Heart right ventricle (tissue), 16 donors: ENCODE measurements at regions not wholly inside any gene's neighbourhood (a gene's known extent, or its start where the extent isn't known, plus 50 kb on each side); places are given as distances from the start of the nearest gene placed in this dataset.

ENCODE experiments used
- ATAC-seq, 8 donors: fragments of 200-7000 bp; cut with Tn5 transposase; one replicate each; pipeline ENCODE4 v1.9.1; 2020; ENCODE audit warnings: mild to moderate bottlenecking in 8 of 8, moderate library complexity in 8 of 8, moderate number of reproducible peaks in 1 of 8
- DNase-seq, 2 donors: peaks; one replicate each; pipeline ENCODE4 v3.0.0-alpha.2; 2020
- H3K27ac ChIP-seq, 10 donors: fragments of 200-600 bp; sonication (generic) in 2 of 10; one replicate each; pipeline versions ENCODE4 v1.5.0 to v1.8.0; 2020 to 2022; ENCODE audit warnings: mild to moderate bottlenecking in 3 of 10
- H3K27me3 ChIP-seq, 7 donors: fragments of 200-600 bp; one replicate each; pipeline ENCODE4 v1.8.0; 2021 to 2022; ENCODE audit warnings: mild to moderate bottlenecking in 2 of 7
- H3K36me3 ChIP-seq, 9 donors: fragments of 200-600 bp; sonication (generic) in 1 of 9; one replicate each; pipeline versions ENCODE4 v1.5.0 to v1.8.0; 2020 to 2022; ENCODE audit warnings: mild to moderate bottlenecking in 2 of 9
- H3K4me1 ChIP-seq, 9 donors: fragments of 200-600 bp; sonication (generic) in 1 of 9; one replicate each; pipeline versions ENCODE4 v1.5.0 to v1.8.0; 2020 to 2022; ENCODE audit warnings: mild to moderate bottlenecking in 4 of 9
- H3K4me3 ChIP-seq, 10 donors: fragments of 200-600 bp; sonication (generic) in 2 of 10; one replicate each; pipeline versions ENCODE4 v1.5.0 to v1.8.0; 2020 to 2022; ENCODE audit warnings: mild to moderate bottlenecking in 7 of 10, moderate library complexity in 2 of 10
- H3K9me3 ChIP-seq, 11 donors: fragments of 200-600 bp in 10 of 11; sonication (generic) in 2 of 11; one replicate each; pipeline versions ENCODE4 v1.5.0 to v1.8.0; 2013 to 2022; ENCODE audit warnings: mild to moderate bottlenecking in 2 of 11, control low read depth in 1 of 11, moderate library complexity in 1 of 11
- WGBS, 2 donors: extraction: QIAGEN DNeasy Blood & Tissue Kit; methylation state at CpG; one replicate each; pipeline ENCODE4 v1.1.7; 2013; ENCODE audit warnings: inconsistent platforms in 1 of 2; 5-methylcytosine and 5-hydroxymethylcytosine counted together
- intact Hi-C, 10 donors: fragments of 100-400 bp; cut with DNase I; formaldehyde crosslinking; loops; one replicate each; pipeline versions ENCODE4 v1.11.1 to v1.14.2; 2022
- TF ChIP-seq, protein P1 (sequence below), 9 donors: fragments of 200-600 bp; sonication (generic) in 2 of 9; IDR thresholded peaks; one replicate each; pipeline versions ENCODE4 v1.5.0 to v1.8.0; 2021 to 2022; ENCODE audit warnings: antibody characterized with exemption in 9 of 9, mild to moderate bottlenecking in 5 of 9, moderate library complexity in 1 of 9
- donor health status: Arrhythmogenic right ventricular cardiomyopathy.
- donor health status: ischemic (EF 13 %, LVEDD 7.1; RV severe dilation, severe dysfunction).
- donor health status: healthy with polysubstance abuse.
- donor health status: DM: no; HTN: yes; CAD: no.
- donor health status: DM: no; HTN: no; CAD: no.
- donor health status: ischemic (EF 25% LVEDD 6.9; RV normal size, moderate dysfunction).
- donor health status: ischemic (EF 25% LVEDD 5.7; RV mildly dilated, moderate dysfunction).
- donor health status: healthy.
- donor health status: DM: yes; HTN: yes; CAD: no.
- donor health status: Ischemic cardiomyopathy.
- donor health status: ischemic (EF 35%, LVEDD 5.7; RV mildly dilated, moderate dysfunction).
- donor health status: nonischemic (EF 11% LVEDD 7.7; RV severe dilation, severe dysfunction).
- donor health status: DM: yes; HTN: yes; CAD: no.
- donor health status: PGD.
- donor health status: ischemic (EF 29% LVEDD 5.4; RV normal size, mild dysfunction).
- donor health status: nonischemic (EF 23%, LVEDD 6.1; RV moderate dilation, normal function).

DNA sequence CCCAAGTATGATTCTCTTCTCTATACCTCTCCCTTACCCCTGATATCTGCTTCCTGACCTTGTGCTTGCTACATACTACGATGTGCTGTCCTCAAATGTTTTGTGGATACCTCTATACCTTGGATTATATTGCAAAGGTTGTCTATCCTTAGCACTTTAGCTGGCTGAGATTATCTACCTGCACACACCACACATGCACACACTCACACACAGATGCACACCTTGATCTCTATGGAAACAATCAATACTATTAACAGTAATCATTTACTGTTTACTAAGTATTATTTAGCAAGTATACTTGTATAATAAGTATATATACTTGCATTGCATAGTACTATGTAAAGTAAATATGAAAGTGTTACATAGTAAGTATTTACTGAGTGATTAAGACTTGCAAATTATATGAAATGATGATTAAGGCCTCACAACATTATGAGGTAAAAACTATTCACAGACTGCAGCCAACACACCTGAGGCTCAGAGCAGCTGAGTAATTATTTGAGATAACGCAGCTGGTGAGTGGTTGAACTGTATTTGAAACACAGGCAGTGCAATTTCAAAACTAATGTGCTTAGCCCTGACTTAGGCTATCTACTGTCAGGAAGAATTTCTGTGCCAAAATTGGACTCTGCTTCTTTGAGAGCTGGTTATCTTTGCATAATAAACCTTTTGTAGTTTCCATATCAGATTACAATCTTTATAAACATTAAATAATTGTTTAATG lies 699.9 kb downstream of the FRK start:
- H3K4me1 ChIP-seq = no peaks in the 10 kb centered on the region
- H3K27me3 ChIP-seq = no peaks in the 10 kb centered on the region
- no peak overlapping the region for H3K27ac ChIP-seq
- DNase-seq (no peak), ATAC-seq (no peak)
- H3K9me3 ChIP-seq = peaks cover 0 to 9% (median 0%) of the 10 kb centered on the region in 11 donors
- TF ChIP-seq, protein P1, sequence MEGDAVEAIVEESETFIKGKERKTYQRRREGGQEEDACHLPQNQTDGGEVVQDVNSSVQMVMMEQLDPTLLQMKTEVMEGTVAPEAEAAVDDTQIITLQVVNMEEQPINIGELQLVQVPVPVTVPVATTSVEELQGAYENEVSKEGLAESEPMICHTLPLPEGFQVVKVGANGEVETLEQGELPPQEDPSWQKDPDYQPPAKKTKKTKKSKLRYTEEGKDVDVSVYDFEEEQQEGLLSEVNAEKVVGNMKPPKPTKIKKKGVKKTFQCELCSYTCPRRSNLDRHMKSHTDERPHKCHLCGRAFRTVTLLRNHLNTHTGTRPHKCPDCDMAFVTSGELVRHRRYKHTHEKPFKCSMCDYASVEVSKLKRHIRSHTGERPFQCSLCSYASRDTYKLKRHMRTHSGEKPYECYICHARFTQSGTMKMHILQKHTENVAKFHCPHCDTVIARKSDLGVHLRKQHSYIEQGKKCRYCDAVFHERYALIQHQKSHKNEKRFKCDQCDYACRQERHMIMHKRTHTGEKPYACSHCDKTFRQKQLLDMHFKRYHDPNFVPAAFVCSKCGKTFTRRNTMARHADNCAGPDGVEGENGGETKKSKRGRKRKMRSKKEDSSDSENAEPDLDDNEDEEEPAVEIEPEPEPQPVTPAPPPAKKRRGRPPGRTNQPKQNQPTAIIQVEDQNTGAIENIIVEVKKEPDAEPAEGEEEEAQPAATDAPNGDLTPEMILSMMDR (IDR thresholded peaks at IDR 0.05) = no peak
- 81 to 82% methylated on average over 2 of the region's 2 CpGs for WGBS, 2 donors
- H3K36me3 ChIP-seq = no peaks in the 10 kb centered on the region
- intact Hi-C loops = no loop called here
- H3K4me3 ChIP-seq = no peak overlapping the region

DNA sequence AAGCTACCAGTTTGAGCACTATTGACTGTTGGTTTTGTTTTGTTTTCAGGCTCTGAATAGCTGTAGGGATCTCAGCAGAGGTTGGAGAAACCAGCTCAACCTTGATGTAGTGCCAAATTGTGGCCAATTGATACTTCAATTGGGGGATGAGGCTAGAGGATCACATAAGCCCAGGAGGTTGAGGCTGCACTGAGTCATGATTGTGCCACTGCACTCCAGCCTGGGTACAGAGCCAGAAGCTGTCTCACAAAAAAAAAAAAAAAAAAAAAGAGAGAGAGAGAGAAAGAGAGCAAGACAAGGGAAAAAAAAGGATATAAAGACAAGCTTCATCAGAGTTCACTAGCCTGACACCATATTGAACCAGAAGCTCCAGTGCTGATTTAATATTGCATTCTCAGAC lies 702.1 kb downstream of the FRK start:
- ATAC-seq = no peak
- Histone ChIP-seq H3K36me3 (no peaks in the 10 kb centered on the region), H3K9me3 (peaks cover 0 to 2% (median 0%) of the 10 kb centered on the region in 11 donors), H3K4me1 (no peaks in the 10 kb centered on the region), H3K4me3 (no peak overlapping the region), H3K27ac (no peak overlapping the region), H3K27me3 (no peaks in the 10 kb centered on the region)
- TF ChIP-seq, protein P1 (IDR thresholded peaks at IDR 0.05) = no peak
- no peak for DNase-seq
- intact Hi-C loops = no loop called here

DNA sequence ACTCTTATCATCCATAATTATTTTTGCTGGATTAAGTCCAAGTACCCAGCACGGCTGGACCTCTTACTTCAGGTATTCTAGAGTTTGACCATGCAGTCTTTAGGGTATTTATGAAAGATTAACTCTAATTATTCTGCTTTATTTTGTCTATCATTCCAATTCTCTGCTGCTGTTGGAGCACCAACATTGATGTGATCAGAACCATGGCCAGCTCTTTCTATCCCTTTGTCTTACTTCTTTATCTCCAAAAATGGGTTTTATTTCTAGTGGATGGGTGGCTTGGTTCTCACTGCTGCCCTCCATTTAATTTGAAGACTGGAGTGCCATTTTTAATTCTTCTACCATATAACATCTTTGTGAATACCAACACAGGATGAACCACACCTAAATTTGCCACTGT lies 704.3 kb downstream of the FRK start:
- Histone ChIP-seq H3K4me1 (no peaks in the 10 kb centered on the region), H3K36me3 (no peaks in the 10 kb centered on the region), H3K9me3 (peaks cover 0 to 3% (median 0%) of the 10 kb centered on the region in 11 donors), H3K4me3 (no peak overlapping the region), H3K27me3 (no peaks in the 10 kb centered on the region), H3K27ac (no peak overlapping the region)
- WGBS, 2 donors = 40 to 45% methylated on average over 1 of the region's 1 CpG
- no peak for ATAC-seq
- no peak for DNase-seq
- TF ChIP-seq, protein P1 (IDR thresholded peaks at IDR 0.05) = no peak
- intact Hi-C loops = no loop called here

DNA sequence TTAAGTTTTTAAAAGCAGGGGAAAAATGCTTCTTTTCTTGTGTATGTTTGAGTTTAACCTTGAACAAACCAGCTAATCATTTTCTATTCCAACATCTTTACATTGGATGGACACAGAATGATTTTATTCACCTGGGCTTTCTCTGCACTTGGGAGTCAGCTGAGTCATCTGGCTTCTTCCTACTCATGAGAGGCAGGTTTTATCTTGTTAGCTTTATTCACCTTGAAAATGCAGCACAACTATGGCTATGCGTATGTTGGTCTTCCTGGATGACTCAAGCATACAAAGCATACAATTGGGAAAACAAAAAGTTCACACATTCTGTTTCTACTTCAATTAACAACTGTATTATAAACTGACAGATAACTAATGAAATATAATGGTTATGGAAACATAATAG lies 737.7 kb downstream of the FRK start:
- H3K4me3 ChIP-seq = no peak overlapping the region
- 87 to 90% methylated on average over 1 of the region's 1 CpG for WGBS, 2 donors
- H3K9me3 ChIP-seq = no peaks in the 10 kb centered on the region
- no peak overlapping the region for H3K27ac ChIP-seq
- TF ChIP-seq, protein P1 (IDR thresholded peaks at IDR 0.05) = no peak
- no peak for ATAC-seq
- no peaks in the 10 kb centered on the region for H3K4me1 ChIP-seq
- intact Hi-C loops = no loop called here
- no peaks in the 10 kb centered on the region for H3K27me3 ChIP-seq
- DNase-seq = no peak
- no peaks in the 10 kb centered on the region for H3K36me3 ChIP-seq
